GM18519 (cell line): ENCODE measurements at regions not wholly inside any gene's neighbourhood (a gene's known extent, or its start where the extent isn't known, plus 50 kb on each side); places are given as distances from the start of the nearest gene placed in this dataset.
A peak's percentile ranks its signal among the peaks of the same experiment; 100 is the strongest.

ENCODE experiments used
- ATAC-seq: cut with Tn5 transposase; IDR thresholded peaks from one replicate; pipeline ENCODE4 v1.9.1; 2021; ENCODE audit warnings: mild to moderate bottlenecking, moderate library complexity; ENCODE audit not compliant: unreplicated experiment, low FRiP score

- no peak for ATAC-seq
These were observed 211.8 kb downstream of the EDN1 start for GRCh38 chr6:12501990-12502389.

GRCh38 chr6:12504325-12504966 is 212.1 kb upstream of the PHACTR1 start:
- ATAC-seq: peak; percentile 46

GRCh38 chr6:12505486-12505885 is 211.1 kb upstream of the PHACTR1 start:
- no peak for ATAC-seq

GRCh38 chr6:12506159-12506558 is 210.4 kb upstream of the PHACTR1 start:
- no peak for ATAC-seq

GRCh38 chr6:12507636-12508035 is 208.9 kb upstream of the PHACTR1 start:
- ATAC-seq: no peak

GRCh38 chr6:12508553-12508952 is 208.0 kb upstream of the PHACTR1 start:
- no peak for ATAC-seq

- no peak for ATAC-seq
These were observed 207.5 kb upstream of the PHACTR1 start for GRCh38 chr6:12509060-12509459.

- no peak for ATAC-seq
These were observed 200.5 kb upstream of the PHACTR1 start for GRCh38 chr6:12516070-12516469.

- no peak for ATAC-seq
These were observed 194.2 kb upstream of the PHACTR1 start for GRCh38 chr6:12522347-12522746.

GRCh38 chr6:12523726-12524125 is 192.8 kb upstream of the PHACTR1 start:
- no peak for ATAC-seq

GRCh38 chr6:12525276-12525675 is 191.3 kb upstream of the PHACTR1 start:
- ATAC-seq: no peak

- ATAC-seq: no peak
These were observed 189.2 kb upstream of the PHACTR1 start for GRCh38 chr6:12527339-12527738.

GRCh38 chr6:12528136-12528535 is 188.4 kb upstream of the PHACTR1 start:
- no peak for ATAC-seq

- no peak for ATAC-seq
These were observed 187.8 kb upstream of the PHACTR1 start for GRCh38 chr6:12528581-12529363.

GRCh38 chr6:12529364-12530019 is 187.1 kb upstream of the PHACTR1 start:
- no peak for ATAC-seq

- ATAC-seq: no peak
These were observed 186.2 kb upstream of the PHACTR1 start for GRCh38 chr6:12530345-12530744.

- no peak for ATAC-seq
These were observed 183.0 kb upstream of the PHACTR1 start for GRCh38 chr6:12533586-12533985.

- no peak for ATAC-seq
These were observed 182.3 kb upstream of the PHACTR1 start for GRCh38 chr6:12534069-12534853.

- no peak for ATAC-seq
These were observed 180.8 kb upstream of the PHACTR1 start for GRCh38 chr6:12535586-12536314.

- ATAC-seq: no peak
These were observed 180.2 kb upstream of the PHACTR1 start for GRCh38 chr6:12536416-12536815.
